ENCODE measurements at regions not wholly inside any gene's neighbourhood (a gene's known extent, or its start where the extent isn't known, plus 50 kb on each side); places are given as distances from the start of the nearest gene placed in this dataset.
A peak's percentile ranks its signal among the peaks of the same experiment; 100 is the strongest.

- no peak for ATAC-seq
- TF ChIP-seq ZC3H10 (CRISPR knock-in tag; IDR thresholded peaks at IDR 0.05), result no peak
- no peak for TF ChIP-seq PATZ1 (CRISPR knock-in tag; IDR thresholded peaks at IDR 0.05; ENCODE audit: borderline replicate concordance)
- no peak for TF ChIP-seq GLIS3 (CRISPR knock-in tag; IDR thresholded peaks at IDR 0.05)
- peak; percentile 73; the same call in 1 of the 2 replicates for TF ChIP-seq CREB5 (CRISPR knock-in tag; IDR thresholded peaks at IDR 0.05; ENCODE audit: low read depth)
- peak; percentile 83 for TF ChIP-seq ISL1 (CRISPR knock-in tag; IDR thresholded peaks at IDR 0.05)
These were observed 68.7 kb upstream of the STK39 start for GRCh38 chr2:168316073-168316440.

- TF ChIP-seq ISL1 (CRISPR knock-in tag; IDR thresholded peaks at IDR 0.05) (no peak), ZNF70 (CRISPR knock-in tag; IDR thresholded peaks at IDR 0.05) (no peak), BACH2 (CRISPR knock-in tag; IDR thresholded peaks at IDR 0.05; ENCODE audit: borderline replicate concordance) (no peak), ZFP3 (CRISPR knock-in tag; IDR thresholded peaks at IDR 0.05) (no peak), ZFP30 (CRISPR knock-in tag; IDR thresholded peaks at IDR 0.05) (no peak)
- ATAC-seq, result no peak
These were observed 69.9 kb upstream of the STK39 start for GRCh38 chr2:168317282-168317681.

- no peak for ATAC-seq
These were observed 72.9 kb upstream of the STK39 start for GRCh38 chr2:168320267-168320666.

More at GRCh38 chr2:168320267-168320666, 72.9 kb upstream of the STK39 start:
- TF ChIP-seq PATZ1 (CRISPR knock-in tag; IDR thresholded peaks at IDR 0.05; ENCODE audit: borderline replicate concordance) (no peak), TSHZ2 (CRISPR knock-in tag; IDR thresholded peaks at IDR 0.05) (no peak), ESRRG (CRISPR knock-in tag; IDR thresholded peaks at IDR 0.05) (no peak), ZNF8 (CRISPR knock-in tag; IDR thresholded peaks at IDR 0.05) (no peak), ZNF70 (CRISPR knock-in tag; IDR thresholded peaks at IDR 0.05) (no peak), SNAI2 (CRISPR knock-in tag; IDR thresholded peaks at IDR 0.05) (no peak), ZNF565 (CRISPR knock-in tag; conservative IDR thresholded peaks at IDR 0.05; ENCODE audit: low read depth) (no peak), PPARA (CRISPR knock-in tag; IDR thresholded peaks at IDR 0.05; ENCODE audit: borderline replicate concordance) (no peak), POU6F1 (CRISPR knock-in tag; IDR thresholded peaks at IDR 0.05; ENCODE audit: borderline replicate concordance, low read depth) (no peak), ARNTL (CRISPR knock-in tag; IDR thresholded peaks at IDR 0.05; ENCODE audit: borderline replicate concordance, low read depth) (no peak), ISL1 (CRISPR knock-in tag; IDR thresholded peaks at IDR 0.05) (no peak), ZC3H10 (CRISPR knock-in tag; IDR thresholded peaks at IDR 0.05) (no peak), CREB5 (CRISPR knock-in tag; IDR thresholded peaks at IDR 0.05; ENCODE audit: low read depth) (no peak), ZFP3 (CRISPR knock-in tag; IDR thresholded peaks at IDR 0.05) (no peak), ZFP30 (CRISPR knock-in tag; IDR thresholded peaks at IDR 0.05) (no peak), BACH2 (CRISPR knock-in tag; IDR thresholded peaks at IDR 0.05; ENCODE audit: borderline replicate concordance) (no peak), CSDC2 (CRISPR knock-in tag; IDR thresholded peaks at IDR 0.05) (no peak), TOX (CRISPR knock-in tag; IDR thresholded peaks at IDR 0.05; ENCODE audit: borderline replicate concordance) (no peak), GLIS3 (CRISPR knock-in tag; IDR thresholded peaks at IDR 0.05) (no peak), OSR1 (CRISPR knock-in tag; IDR thresholded peaks at IDR 0.05) (no peak)
